Right renal cortex interstitium (tissue), 3 donors: ENCODE measurements at regions not wholly inside any gene's neighbourhood (a gene's known extent, or its start where the extent isn't known, plus 50 kb on each side); places are given as distances from the start of the nearest gene placed in this dataset.
"Not testable (repeated sequence)": the region's sequence is repeated elsewhere in the genome, so short reads cannot be mapped to it uniquely, and the experiment has no call there.

ENCODE experiments used
- DNase-seq, 3 donors: peaks; one replicate each; pipeline ENCODE4 v3.0.0-alpha.2; 2013; ENCODE audit warnings: low read depth in 3 of 3, low spot score in 2 of 3

DNA sequence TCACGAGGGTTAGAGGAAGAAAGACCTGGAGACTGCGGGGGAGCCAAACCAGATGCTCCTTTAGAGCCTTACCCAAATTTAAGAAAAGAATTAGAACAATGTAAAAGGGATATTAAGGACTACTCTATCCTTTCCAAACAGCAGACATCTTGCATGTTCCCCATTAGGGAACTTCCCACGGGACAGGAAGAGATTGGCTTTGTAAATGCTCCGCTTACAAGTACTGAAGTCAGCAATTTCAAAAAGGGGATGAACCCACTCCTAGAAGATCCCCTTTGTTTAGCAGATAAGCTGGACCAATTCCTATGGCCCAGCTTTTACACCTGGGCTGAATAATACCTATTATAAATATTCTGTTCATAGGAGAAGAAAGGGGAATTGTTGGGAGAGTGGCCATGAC lies 74.2 kb downstream of the APOBEC1 start:
- no peak for DNase-seq

DNA sequence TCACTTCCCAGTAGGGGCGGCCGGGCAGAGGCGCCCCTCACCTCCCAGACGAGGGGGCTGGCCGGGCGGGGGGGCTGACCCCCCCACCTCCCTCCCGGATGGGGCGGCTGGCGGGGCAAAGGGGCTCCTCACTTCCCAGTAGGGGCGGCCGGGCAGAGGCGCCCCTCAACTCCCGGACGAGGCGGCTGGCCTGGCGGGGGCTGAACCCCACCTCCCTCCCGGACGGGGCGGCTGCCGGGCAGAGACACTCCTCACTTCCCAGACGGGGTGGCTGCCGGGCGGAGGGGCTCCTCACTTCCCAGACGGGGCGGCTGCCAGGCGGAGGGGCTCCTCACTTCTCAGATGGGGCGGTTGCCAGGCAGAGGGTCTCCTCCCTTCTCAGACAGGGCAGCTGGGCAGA lies 75.6 kb downstream of the APOBEC1 start:
- not testable (repeated sequence) for DNase-seq

GRCh38 chr12:7588742-7589329 lies 76.9 kb downstream of the APOBEC1 start:
- peak in 1 of 3 donors; percentile 5 for DNase-seq

GRCh38 chr12:7584137-7584536 lies 80.6 kb upstream of the CD163 start:
- DNase-seq, result not testable (repeated sequence)

DNA sequence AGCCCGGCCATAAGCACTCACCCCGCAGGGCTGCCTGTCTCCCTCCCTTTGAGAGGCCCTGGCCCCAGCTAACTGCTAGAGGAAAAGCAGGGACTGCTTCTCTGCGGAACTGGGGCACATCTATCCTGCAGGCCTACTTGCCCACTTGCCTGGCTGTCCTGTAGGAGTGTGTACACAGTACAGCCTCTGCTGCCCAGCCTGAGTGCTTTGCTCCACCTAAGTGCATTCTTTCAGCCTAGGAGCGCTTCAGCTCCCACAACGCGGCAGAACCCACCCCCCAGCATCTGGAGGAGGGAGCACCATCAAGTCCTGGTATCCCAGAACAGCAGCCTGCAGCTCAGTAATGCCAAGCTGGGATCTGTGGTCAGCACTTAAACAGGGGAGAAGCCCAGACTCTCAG lies 79.9 kb upstream of the CD163 start:
- DNase-seq, result no peak

DNA sequence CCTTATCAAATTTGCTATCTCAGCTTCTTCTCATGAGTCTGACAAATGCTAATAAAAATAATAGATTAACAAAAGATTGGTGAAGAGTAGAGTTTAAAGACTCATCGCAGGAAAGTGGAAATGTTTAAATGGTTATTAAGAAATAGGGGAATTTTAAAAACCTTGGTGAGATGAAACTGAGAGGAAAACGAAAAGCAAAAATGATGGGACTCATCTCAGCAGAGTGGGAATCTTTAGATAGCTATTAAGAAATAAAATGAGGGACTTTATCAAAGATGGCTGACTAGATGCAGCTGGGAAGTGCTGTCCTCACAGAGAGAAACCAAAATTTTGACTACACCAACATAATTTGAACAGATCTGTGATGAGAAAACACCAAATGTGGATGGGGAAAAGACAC lies 79.2 kb upstream of the CD163 start:
- no peak for DNase-seq

- DNase-seq, result no peak
Observed at GRCh38 chr12:7581625-7582024, 78.0 kb upstream of the CD163 start.

- no peak for DNase-seq
Observed at GRCh38 chr12:7581046-7581445, 77.5 kb upstream of the CD163 start.

- no peak for DNase-seq
Observed at GRCh38 chr12:7571257-7571656, 67.7 kb upstream of the CD163 start.

DNA sequence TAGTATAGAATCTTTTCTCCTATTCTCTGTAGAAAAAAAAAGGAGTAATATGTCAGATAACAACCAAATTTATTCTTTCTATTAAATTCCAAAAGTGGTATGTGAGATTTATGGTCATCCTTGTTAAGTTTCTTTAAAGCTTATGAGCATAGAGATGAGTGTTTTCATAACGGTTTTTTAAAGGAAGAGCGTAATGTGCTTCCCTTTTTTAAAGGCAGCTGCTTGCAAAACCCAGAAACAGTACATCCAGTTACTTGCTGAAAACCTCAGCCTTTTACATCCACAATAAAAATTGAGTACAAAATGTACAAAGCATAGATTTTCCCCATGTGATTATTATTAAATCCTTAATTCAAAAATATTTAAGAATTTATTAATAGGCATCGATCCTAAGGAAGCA lies 53.6 kb upstream of the CD163 start:
- DNase-seq, result no peak

GRCh38 chr12:7555752-7556151 lies 52.2 kb upstream of the CD163 start:
- peak; percentile 6 to 30 (median 19) for DNase-seq

DNA sequence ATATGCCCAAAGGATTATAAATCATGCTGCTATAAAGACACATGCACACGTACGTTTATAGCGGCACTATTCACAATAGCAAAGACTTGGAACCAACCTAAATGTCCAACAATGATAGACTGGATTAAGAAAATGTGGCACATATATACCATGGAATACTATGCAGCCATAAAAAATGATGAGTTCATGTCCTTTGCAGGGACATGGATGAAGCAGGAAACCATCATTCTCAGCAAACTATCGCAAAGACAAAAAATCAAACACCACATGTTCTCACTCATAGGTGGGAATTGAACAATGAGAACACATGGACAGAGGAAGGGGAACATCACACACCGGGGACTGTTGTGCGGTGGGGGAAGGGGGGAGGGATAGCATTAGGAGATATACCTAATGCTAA lies 51.3 kb upstream of the CD163 start:
- DNase-seq, result not testable (repeated sequence)
